Cardiac muscle cell (in vitro differentiated cells and primary cell): ENCODE measurements at regions not wholly inside any gene's neighbourhood (a gene's known extent, or its start where the extent isn't known, plus 50 kb on each side); places are given as distances from the start of the nearest gene placed in this dataset.

Experiments used
- DNase-seq, 2 donors: peaks; one replicate each; pipeline versions ENCODE4 v3.0.0 to v3.0.0-alpha.2; 2010 to 2017; ENCODE audit warnings: low read depth in 1 of 2, low spot score in 1 of 2
- H3K27ac ChIP-seq: fragments of 200-600 bp; sonication (generic); 2 replicates; pipeline ENCODE4 v1.5.1; 2016
- H3K27me3 ChIP-seq: fragments of 200-600 bp; sonication (generic); 2 replicates; pipeline ENCODE4 v1.6.0; 2016; ENCODE audit warnings: control low read depth
- H3K36me3 ChIP-seq: fragments of 200-600 bp; sonication (generic); 2 replicates; pipeline ENCODE4 v1.5.1; 2016; ENCODE audit warnings: control low read depth
- H3K4me1 ChIP-seq: fragments of 200-600 bp; sonication (generic); 2 replicates; pipeline ENCODE4 v1.8.1; 2017; ENCODE audit warnings: low read depth, mild to moderate bottlenecking, mixed run types
- H3K4me3 ChIP-seq: fragments of 200-600 bp; sonication (generic); 2 replicates; pipeline ENCODE4 v1.5.1; 2016; ENCODE audit warnings: mild to moderate bottlenecking
- H3K9me3 ChIP-seq: fragments of 200-600 bp; sonication (generic); 2 replicates; pipeline ENCODE4 v1.5.1; 2017; ENCODE audit warnings: low read depth, mild to moderate bottlenecking, control low read depth
- CTCF ChIP-seq: IDR thresholded peaks from 2 replicates; pipeline ENCODE4 v1.5.1; 2012; ENCODE audit warnings: low read depth, mild to moderate bottlenecking, low read length

GRCh38 chr4:117334451-117335188 lies 249.2 kb upstream of the TRAM1L1 start:
- DNase-seq = no peak
- H3K4me3 ChIP-seq = no peak overlapping the region
- H3K27ac ChIP-seq = no peak overlapping the region
- no peaks in the 10 kb centered on the region for H3K27me3 ChIP-seq
- H3K4me1 ChIP-seq = peaks cover 8% of the 10 kb centered on the region
- TF ChIP-seq CTCF = no peak
- no peaks in the 10 kb centered on the region for H3K9me3 ChIP-seq
- H3K36me3 ChIP-seq = no peaks in the 10 kb centered on the region

- H3K27me3 ChIP-seq = no peaks in the 10 kb centered on the region
- no peaks in the 10 kb centered on the region for H3K9me3 ChIP-seq
- no peak for DNase-seq
- no peak for TF ChIP-seq CTCF
- no peaks in the 10 kb centered on the region for H3K36me3 ChIP-seq
- H3K4me1 ChIP-seq = peaks cover 11% of the 10 kb centered on the region
- H3K4me3 ChIP-seq = no peak overlapping the region
- no peak overlapping the region for H3K27ac ChIP-seq
Measured at GRCh38 chr4:117357437-117357836, 272.1 kb upstream of the TRAM1L1 start.

- H3K36me3 ChIP-seq = no peaks in the 10 kb centered on the region
- DNase-seq = no peak
- H3K9me3 ChIP-seq = no peaks in the 10 kb centered on the region
- H3K27ac ChIP-seq = no peak overlapping the region
- no peak overlapping the region for H3K4me3 ChIP-seq
- H3K4me1 ChIP-seq = peaks cover 11% of the 10 kb centered on the region
- TF ChIP-seq CTCF = no peak
- H3K27me3 ChIP-seq = no peaks in the 10 kb centered on the region
Measured at GRCh38 chr4:117357866-117358265, 272.5 kb upstream of the TRAM1L1 start.

DNA sequence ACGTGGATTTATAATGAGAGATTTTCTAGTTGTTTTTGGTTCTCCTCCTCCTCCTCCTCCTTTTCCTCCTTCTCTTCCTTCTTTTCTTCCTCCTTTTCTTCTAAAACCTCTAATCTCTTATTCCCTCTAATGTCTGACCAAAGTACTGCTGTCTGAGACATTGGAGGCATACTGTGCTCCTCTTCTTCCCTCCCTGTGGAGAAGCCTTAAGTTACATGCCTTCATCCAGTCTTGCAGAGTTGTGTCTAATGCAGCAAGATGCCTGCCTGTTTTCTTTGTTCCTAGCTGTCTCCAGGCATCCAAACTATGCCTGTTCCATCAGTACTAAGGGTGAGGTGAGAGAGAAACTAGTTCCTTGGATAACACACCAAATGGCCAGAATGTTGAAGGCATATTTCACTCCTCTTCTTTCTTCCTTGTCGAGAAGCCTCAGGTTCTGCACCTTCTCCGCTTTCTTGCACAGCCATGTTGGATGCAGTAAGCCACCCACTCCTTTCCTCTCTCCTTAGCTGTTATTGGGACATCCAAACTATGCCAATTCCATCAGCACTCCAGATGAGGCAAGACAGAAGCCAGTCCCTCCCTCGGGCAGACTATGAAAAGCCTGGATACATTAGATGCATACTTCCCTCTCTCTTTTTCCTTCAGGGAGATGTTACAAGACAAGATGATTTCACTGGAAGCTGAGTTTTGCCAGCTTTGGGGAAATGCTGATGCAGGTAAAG lies 285.7 kb upstream of the TRAM1L1 start:
- Histone ChIP-seq H3K27me3 (no peaks in the 10 kb centered on the region), H3K4me1 (no peaks in the 10 kb centered on the region), H3K9me3 (no peaks in the 10 kb centered on the region), H3K4me3 (no peak overlapping the region), H3K36me3 (no peaks in the 10 kb centered on the region), H3K27ac (no peak overlapping the region)
- no peak for DNase-seq
- TF ChIP-seq CTCF = no peak

- H3K27ac ChIP-seq = no peak overlapping the region
Measured at GRCh38 chr4:117375101-117375500, 289.7 kb upstream of the TRAM1L1 start.

More at GRCh38 chr4:117375101-117375500, 289.7 kb upstream of the TRAM1L1 start:
- no peaks in the 10 kb centered on the region for H3K4me1 ChIP-seq
- no peak overlapping the region for H3K4me3 ChIP-seq
- no peak for DNase-seq
- no peaks in the 10 kb centered on the region for H3K27me3 ChIP-seq
- no peaks in the 10 kb centered on the region for H3K9me3 ChIP-seq
- no peaks in the 10 kb centered on the region for H3K36me3 ChIP-seq
- TF ChIP-seq CTCF = no peak
